Activated CD4-positive, alpha-beta memory T cell treated with anti-CD3 and anti-CD28 coated beads, Interleukin-2, amount 10 ng/mL, durations not matched to agents 7 days and 5 days (primary cell): ENCODE measurements at regions not wholly inside any gene's neighbourhood (a gene's known extent, or its start where the extent isn't known, plus 50 kb on each side); places are given as distances from the start of the nearest gene placed in this dataset.

Source experiments
- CTCF ChIA-PET: fragments of 350-600 bp; sonication (Branson Sonifier 250); formaldehyde crosslinking; loops from one replicate; lab custom pipeline; 2021; ENCODE audit warnings: antibody characterized with exemption, inconsistent platforms; lab: Charles Lee
- POLR2A ChIA-PET: fragments of 350-600 bp; sonication (Branson Sonifier 250); formaldehyde crosslinking; loops from one replicate; lab custom pipeline; 2021; ENCODE audit warnings: antibody characterized with exemption; lab: Charles Lee
- DNase-seq: peaks from one replicate; pipeline ENCODE4 v3.0.0-alpha.2; 2020
- H3K27ac Mint-ChIP-seq: one replicate; pipeline ENCODE4 v1.8.0; 2021; ENCODE audit warnings: mild to moderate bottlenecking, mixed read lengths
- H3K27me3 Mint-ChIP-seq: one replicate; pipeline ENCODE4 v1.8.0; 2021; ENCODE audit warnings: mixed read lengths
- H3K36me3 Mint-ChIP-seq: one replicate; pipeline ENCODE4 v1.8.0; 2021; ENCODE audit warnings: low read depth, mixed read lengths
- H3K4me1 Mint-ChIP-seq: one replicate; pipeline ENCODE4 v1.8.0; 2021; ENCODE audit warnings: mixed read lengths
- H3K4me3 Mint-ChIP-seq: one replicate; pipeline ENCODE4 v1.8.0; 2021; ENCODE audit warnings: mild to moderate bottlenecking, mixed read lengths
- H3K9me3 Mint-ChIP-seq: one replicate; pipeline ENCODE4 v1.8.0; 2021; ENCODE audit warnings: mixed read lengths

DNA sequence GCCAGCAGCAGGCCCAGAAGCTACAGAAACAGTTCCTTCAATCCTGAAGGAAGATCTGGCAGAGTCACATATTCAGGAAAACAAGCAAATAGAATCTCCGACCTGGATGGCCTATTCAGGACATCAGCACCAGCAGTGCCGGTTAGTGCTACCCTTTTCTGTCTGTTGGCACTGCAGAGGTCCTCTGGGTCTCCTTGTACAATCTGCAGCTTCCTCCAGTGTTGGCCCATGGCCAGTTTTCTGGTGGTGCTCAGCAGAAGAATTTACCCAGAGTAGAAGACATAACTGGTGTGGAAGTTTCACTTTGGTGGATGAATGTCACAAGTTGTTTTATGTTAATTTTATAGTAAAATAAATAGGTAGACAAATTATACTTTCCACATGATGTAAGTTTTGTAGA is 498.1 kb downstream of the COG6 start:
- Mint-ChIP-seq H3K27ac (no peak overlapping the region), H3K36me3 (no peaks in the 10 kb centered on the region), H3K27me3 (no peaks in the 10 kb centered on the region), H3K4me1 (peaks cover 3% of the 10 kb centered on the region), H3K9me3 (no peaks in the 10 kb centered on the region), H3K4me3 (no peak overlapping the region)
- ChIA-PET CTCF (no interaction called here), POLR2A (no interaction called here)
- no peak for DNase-seq

GRCh38 chr13:40155201-40155600 is 499.7 kb downstream of the COG6 start:
- H3K4me1 Mint-ChIP-seq: no peaks in the 10 kb centered on the region
- H3K27ac Mint-ChIP-seq: no peak overlapping the region
- no peaks in the 10 kb centered on the region for H3K27me3 Mint-ChIP-seq
- H3K4me3 Mint-ChIP-seq: no peak overlapping the region
- CTCF ChIA-PET: no interaction called here
- H3K36me3 Mint-ChIP-seq: no peaks in the 10 kb centered on the region
- DNase-seq: no peak
- no peaks in the 10 kb centered on the region for H3K9me3 Mint-ChIP-seq
- POLR2A ChIA-PET: no interaction called here

- CTCF ChIA-PET: no interaction called here
- Mint-ChIP-seq H3K27me3 (no peaks in the 10 kb centered on the region), H3K9me3 (no peaks in the 10 kb centered on the region), H3K4me1 (no peaks in the 10 kb centered on the region), H3K36me3 (no peaks in the 10 kb centered on the region), H3K4me3 (no peak overlapping the region), H3K27ac (no peak overlapping the region)
- POLR2A ChIA-PET: no interaction called here
- no peak for DNase-seq
Measured at GRCh38 chr13:40158218-40158617, 502.8 kb downstream of the COG6 start.

GRCh38 chr13:40158757-40159156 is 503.3 kb downstream of the COG6 start:
- H3K36me3 Mint-ChIP-seq: no peaks in the 10 kb centered on the region
- CTCF ChIA-PET: no interaction called here
- H3K27ac Mint-ChIP-seq: no peak overlapping the region
- no peak for DNase-seq
- H3K27me3 Mint-ChIP-seq: no peaks in the 10 kb centered on the region
- no peaks in the 10 kb centered on the region for H3K4me1 Mint-ChIP-seq
- POLR2A ChIA-PET: no interaction called here
- H3K4me3 Mint-ChIP-seq: no peak overlapping the region
- no peaks in the 10 kb centered on the region for H3K9me3 Mint-ChIP-seq

GRCh38 chr13:40159736-40160135 is 504.3 kb downstream of the COG6 start:
- no peaks in the 10 kb centered on the region for H3K27me3 Mint-ChIP-seq
- ChIA-PET POLR2A (no interaction called here), CTCF (no interaction called here)
- no peaks in the 10 kb centered on the region for H3K36me3 Mint-ChIP-seq
- H3K4me3 Mint-ChIP-seq: no peak overlapping the region
- H3K9me3 Mint-ChIP-seq: no peaks in the 10 kb centered on the region
- no peaks in the 10 kb centered on the region for H3K4me1 Mint-ChIP-seq
- DNase-seq: no peak
- no peak overlapping the region for H3K27ac Mint-ChIP-seq

GRCh38 chr13:40160618-40161350 is 505.3 kb downstream of the COG6 start:
- H3K27ac Mint-ChIP-seq: no peak overlapping the region
- H3K4me1 Mint-ChIP-seq: no peaks in the 10 kb centered on the region
- CTCF ChIA-PET: no interaction called here
- H3K36me3 Mint-ChIP-seq: no peaks in the 10 kb centered on the region
- no peak overlapping the region for H3K4me3 Mint-ChIP-seq
- H3K27me3 Mint-ChIP-seq: no peaks in the 10 kb centered on the region
- no peaks in the 10 kb centered on the region for H3K9me3 Mint-ChIP-seq
- no peak for DNase-seq
- POLR2A ChIA-PET: no interaction called here

- Mint-ChIP-seq H3K9me3 (no peaks in the 10 kb centered on the region), H3K36me3 (no peaks in the 10 kb centered on the region), H3K27ac (no peak overlapping the region), H3K4me3 (no peak overlapping the region), H3K4me1 (no peaks in the 10 kb centered on the region), H3K27me3 (no peaks in the 10 kb centered on the region)
- no peak for DNase-seq
- ChIA-PET CTCF (no interaction called here), POLR2A (no interaction called here)
Measured at GRCh38 chr13:40161351-40161810, 505.1 kb downstream of the FOXO1 start.

GRCh38 chr13:40161931-40162330 is 504.5 kb downstream of the FOXO1 start:
- Mint-ChIP-seq H3K27me3 (no peaks in the 10 kb centered on the region), H3K9me3 (no peaks in the 10 kb centered on the region), H3K4me3 (no peak overlapping the region), H3K27ac (no peak overlapping the region), H3K4me1 (no peaks in the 10 kb centered on the region), H3K36me3 (no peaks in the 10 kb centered on the region)
- DNase-seq: no peak
- CTCF ChIA-PET: no interaction called here
- POLR2A ChIA-PET: no interaction called here

DNA sequence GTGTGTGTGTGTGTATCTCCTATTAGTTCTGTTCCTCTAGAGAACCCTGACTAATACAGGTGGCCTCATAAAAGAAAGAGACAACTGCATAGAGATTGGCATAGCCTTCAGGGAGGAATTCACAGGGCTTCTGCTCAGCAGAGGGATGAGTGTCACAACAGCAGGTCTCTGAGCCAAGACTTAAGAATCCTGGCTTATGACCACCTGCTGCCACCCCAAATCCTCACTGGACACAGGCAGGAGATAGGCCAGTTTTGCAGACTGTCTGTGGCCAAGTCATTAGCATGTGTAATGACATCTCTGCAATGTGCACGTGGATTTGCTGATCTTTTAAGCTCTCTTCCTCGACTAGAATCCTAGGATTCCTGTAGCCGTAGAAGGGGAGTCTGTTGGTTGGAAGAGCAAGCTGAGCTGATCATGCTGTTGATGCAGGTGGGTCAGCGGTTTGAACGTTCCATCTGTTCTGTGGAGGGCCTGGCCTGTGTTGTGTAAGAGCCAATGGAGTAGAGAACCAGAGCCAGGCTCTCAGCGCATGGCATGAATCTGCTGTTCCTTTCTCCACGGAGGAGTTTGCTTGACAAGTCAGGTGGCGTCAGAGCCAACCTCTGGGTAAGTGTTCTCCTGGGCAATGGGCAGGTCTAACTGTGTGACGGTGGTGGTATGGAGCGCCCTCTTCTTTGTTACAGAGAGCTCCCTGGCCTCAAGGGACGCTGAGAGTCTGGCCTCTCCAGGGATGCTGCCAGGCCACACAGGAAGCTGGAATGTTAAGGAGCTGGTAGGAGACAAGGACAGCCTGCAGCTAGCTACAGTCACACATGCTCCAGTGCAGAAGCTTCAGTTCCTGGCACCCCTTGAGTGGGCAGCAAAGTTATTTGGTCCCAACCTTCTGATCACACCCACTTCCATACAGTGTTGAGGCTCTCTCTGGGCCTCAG is 503.1 kb downstream of the FOXO1 start:
- Mint-ChIP-seq H3K4me3 (no peak overlapping the region), H3K9me3 (no peaks in the 10 kb centered on the region), H3K27ac (no peak overlapping the region), H3K27me3 (peaks cover 3% of the 10 kb centered on the region), H3K36me3 (no peaks in the 10 kb centered on the region), H3K4me1 (no peaks in the 10 kb centered on the region)
- ChIA-PET POLR2A (no interaction called here), CTCF (no interaction called here)
- DNase-seq: no peak

GRCh38 chr13:40164133-40164532 is 502.3 kb downstream of the FOXO1 start:
- H3K4me1 Mint-ChIP-seq: no peaks in the 10 kb centered on the region
- H3K36me3 Mint-ChIP-seq: no peaks in the 10 kb centered on the region
- H3K4me3 Mint-ChIP-seq: no peak overlapping the region
- H3K9me3 Mint-ChIP-seq: no peaks in the 10 kb centered on the region
- POLR2A ChIA-PET: no interaction called here
- DNase-seq: no peak
- H3K27ac Mint-ChIP-seq: no peak overlapping the region
- CTCF ChIA-PET: no interaction called here
- H3K27me3 Mint-ChIP-seq: peaks cover 3% of the 10 kb centered on the region

GRCh38 chr13:40165316-40165932 is 501.0 kb downstream of the FOXO1 start:
- POLR2A ChIA-PET: interaction anchor here (1.1 kb wide), 1 partner anchor 22 kb away, joined by 3 read pairs; no protein-coding TSS in a partner anchor
- no peak overlapping the region for H3K4me3 Mint-ChIP-seq
- H3K36me3 Mint-ChIP-seq: no peaks in the 10 kb centered on the region
- no peaks in the 10 kb centered on the region for H3K9me3 Mint-ChIP-seq
- no peaks in the 10 kb centered on the region for H3K4me1 Mint-ChIP-seq
- no peak for DNase-seq
- CTCF ChIA-PET: no interaction called here
- no peak overlapping the region for H3K27ac Mint-ChIP-seq
- peaks cover 3% of the 10 kb centered on the region for H3K27me3 Mint-ChIP-seq

- Mint-ChIP-seq H3K27me3 (peaks cover 3% of the 10 kb centered on the region), H3K27ac (no peak overlapping the region), H3K36me3 (no peaks in the 10 kb centered on the region), H3K4me3 (no peak overlapping the region), H3K4me1 (peaks cover 3% of the 10 kb centered on the region), H3K9me3 (no peaks in the 10 kb centered on the region)
- no peak for DNase-seq
- ChIA-PET CTCF (no interaction called here), POLR2A (no interaction called here)
Measured at GRCh38 chr13:40167327-40167726, 499.1 kb downstream of the FOXO1 start.

GRCh38 chr13:40168425-40169166 is 497.8 kb downstream of the FOXO1 start:
- H3K36me3 Mint-ChIP-seq: no peaks in the 10 kb centered on the region
- POLR2A ChIA-PET: no interaction called here

More at GRCh38 chr13:40168425-40169166, 497.8 kb downstream of the FOXO1 start:
- CTCF ChIA-PET: no interaction called here
- Mint-ChIP-seq H3K27me3 (peaks cover 3% of the 10 kb centered on the region), H3K4me3 (no peak overlapping the region), H3K9me3 (no peaks in the 10 kb centered on the region), H3K4me1 (peaks cover 3% of the 10 kb centered on the region), H3K27ac (no peak overlapping the region)
- DNase-seq: no peak
